B cell (primary cell): ENCODE measurements at regions not wholly inside any gene's neighbourhood (a gene's known extent, or its start where the extent isn't known, plus 50 kb on each side); places are given as distances from the start of the nearest gene placed in this dataset.

Source experiments
- ATAC-seq: fragments of 200-7000 bp; cut with Tn5 transposase; one replicate; pipeline ENCODE4 v1.10.0; 2021; ENCODE audit warnings: low read depth, mild to moderate bottlenecking, moderate number of reproducible peaks, moderate library complexity
- CTCF ChIA-PET: fragments of 350-600 bp; sonication (Branson Sonifier 250); formaldehyde crosslinking; loops from one replicate; lab custom pipeline; 2021; ENCODE audit warnings: antibody characterized with exemption, inconsistent platforms; lab: Charles Lee
- POLR2A ChIA-PET: fragments of 350-600 bp; sonication (Branson Sonifier 250); formaldehyde crosslinking; loops from one replicate; lab custom pipeline; 2021; ENCODE audit warnings: antibody characterized with exemption; lab: Charles Lee
- DNase-seq: peaks from one replicate; pipeline ENCODE4 v3.0.0; 2013
- H2AFZ ChIP-seq: 2 replicates; pipeline ENCODE4 v1.6.1; 2012; ENCODE audit warnings: mild to moderate bottlenecking, low read depth, low read length; ENCODE audit not compliant: insufficient read depth, poor library complexity, severe bottlenecking
- H3K27ac ChIP-seq, 2 donors: 1 replicate in 1 of 2; 2 replicates in 1 of 2; pipeline ENCODE4 v1.5.1; 2012 to 2013; ENCODE audit warnings: low read length in 2 of 2, mild to moderate bottlenecking in 2 of 2, moderate library complexity in 1 of 2
- H3K27me3 ChIP-seq, 4 experiments: fragments of 200-600 bp in 1 of 4; sonication (generic) in 1 of 4; replicated peaks in 1 of 4; 1 replicate in 2 of 4; 2 replicates in 2 of 4; pipeline versions ENCODE4 v1.6.1 to v1.7.0; 2013 to 2016; ENCODE audit warnings: low read length in 3 of 4, mild to moderate bottlenecking in 2 of 4, mixed read lengths in 1 of 4, moderate library complexity in 1 of 4; ENCODE audit not compliant: insufficient read depth in 4 of 4, control insufficient read depth in 3 of 4; ENCODE audit errors: control extremely low read depth in 1 of 4
- H3K36me3 ChIP-seq, 2 experiments: replicated peaks in 1 of 2; 1 replicate in 1 of 2; 2 replicates in 1 of 2; pipeline versions ENCODE4 v1.6.1 to v1.7.1; 2013; ENCODE audit warnings: low read length in 1 of 2; ENCODE audit not compliant: insufficient read depth in 2 of 2, control insufficient read depth in 1 of 2; ENCODE audit errors: control extremely low read depth in 1 of 2, extremely low read depth in 1 of 2
- H3K4me1 ChIP-seq, 2 donors: fragments of 200-600 bp in 1 of 2; sonication (generic) in 1 of 2; 1 replicate in 1 of 2; 2 replicates in 1 of 2; pipeline versions ENCODE4 v1.5.1 to v1.6.1; 2013 to 2017; ENCODE audit warnings: low read length in 2 of 2; ENCODE audit not compliant: control insufficient read depth in 2 of 2, insufficient read depth in 2 of 2
- H3K4me2 ChIP-seq: replicated peaks from 2 replicates; pipeline ENCODE3; 2012; ENCODE audit warnings: mild to moderate bottlenecking, low read depth, low read length; ENCODE audit not compliant: poor library complexity, severe bottlenecking
- H3K4me3 ChIP-seq, 5 experiments: fragments of 200-600 bp in 1 of 5; sonication (generic) in 1 of 5; 1 replicate in 3 of 5; 2 replicates in 2 of 5; pipeline versions ENCODE4 v1.5.1 to v1.7.0; 2011 to 2016; ENCODE audit warnings: low read length in 4 of 5, mild to moderate bottlenecking in 4 of 5, low read depth in 2 of 5, control low read depth in 1 of 5, moderate library complexity in 1 of 5; ENCODE audit not compliant: insufficient read depth in 1 of 5; ENCODE audit errors: control extremely low read depth in 1 of 5, extremely low read depth in 1 of 5
- H3K79me2 ChIP-seq: fragments of 200-600 bp; sonication (generic); one replicate; pipeline ENCODE4 v1.6.0; 2016; ENCODE audit warnings: low read length; ENCODE audit not compliant: control insufficient read depth, insufficient read depth
- H3K9ac ChIP-seq: fragments of 200-600 bp; sonication (generic); 2 replicates; pipeline ENCODE4 v1.6.1; 2017; ENCODE audit warnings: mild to moderate bottlenecking, low read length, moderate library complexity
- H3K9me3 ChIP-seq, 3 donors: one replicate each; pipeline versions ENCODE4 v1.6.1 to v1.7.1; 2013; ENCODE audit warnings: low read length in 2 of 3; ENCODE audit not compliant: control insufficient read depth in 2 of 3, insufficient read depth in 1 of 3; ENCODE audit errors: control extremely low read depth in 1 of 3
- H4K20me1 ChIP-seq: 2 replicates; pipeline ENCODE4 v1.6.0; 2012; ENCODE audit warnings: mild to moderate bottlenecking, low read length; ENCODE audit not compliant: insufficient read depth, control insufficient read depth, poor library complexity, severe bottlenecking
- H3K27ac Mint-ChIP-seq: one replicate; pipeline ENCODE4 v1.8.0; 2021; ENCODE audit warnings: mixed read lengths
- H3K27me3 Mint-ChIP-seq: one replicate; pipeline ENCODE4 v1.8.0; 2021; ENCODE audit warnings: mixed read lengths
- H3K4me1 Mint-ChIP-seq: one replicate; pipeline ENCODE4 v1.8.0; 2021; ENCODE audit warnings: mixed read lengths
- H3K4me3 Mint-ChIP-seq: one replicate; pipeline ENCODE4 v1.8.0; 2021; ENCODE audit warnings: mixed read lengths
- H3K9me3 Mint-ChIP-seq: one replicate; pipeline ENCODE4 v1.8.0; 2022; ENCODE audit warnings: mixed read lengths; ENCODE audit not compliant: insufficient read depth
- CTCF ChIP-seq: fragments of 200-600 bp; IDR thresholded peaks from one replicate; pipeline ENCODE4 v1.8.0; 2022; ENCODE audit warnings: antibody characterized with exemption, mild to moderate bottlenecking
- EZH2 ChIP-seq: IDR thresholded peaks from 2 replicates; pipeline ENCODE4 v1.6.1; 2012; ENCODE audit warnings: borderline replicate concordance, low read depth, mild to moderate bottlenecking, moderate library complexity, low read length; ENCODE audit not compliant: insufficient read depth, poor library complexity, severe bottlenecking
- WGBS: methylation state at CpG from one replicate; pipeline ENCODE4 v1.1.5; 2013; ENCODE audit warnings: missing lambda C conversion rate; ENCODE audit not compliant: insufficient coverage; 5-methylcytosine and 5-hydroxymethylcytosine counted together
- intact Hi-C: fragments of 100-400 bp; cut with micrococcal nuclease; formaldehyde crosslinking; loops from one replicate; pipeline ENCODE4 v1.10.0; 2022

- H3K9me3 Mint-ChIP-seq: no peaks in the 10 kb centered on the region
- Histone ChIP-seq H4K20me1 (no peaks in the 10 kb centered on the region), H3K79me2 (no peaks in the 10 kb centered on the region), H3K9ac (no peak overlapping the region), H3K9me3 (no peaks in the 10 kb centered on the region), H3K36me3 (no peaks in the 10 kb centered on the region), H3K27me3 (no peaks in the 10 kb centered on the region), H3K27ac (no peak overlapping the region), H3K4me2 (no peak overlapping the region), H3K4me1 (peaks cover 10 to 14% of the 10 kb centered on the region in 2 donors), H2AFZ (no peak overlapping the region), H3K4me3 (no peak overlapping the region)
- ATAC-seq (no peak), DNase-seq (no peak)
- POLR2A ChIA-PET: interaction anchor here (0.6 to 1.0 kb wide), 2 partner anchors 12 to 16 kb away, joined by 4 read pairs; no protein-coding TSS in a partner anchor
- no peak for TF ChIP-seq CTCF
- no peak for TF ChIP-seq EZH2
- intact Hi-C loops: no loop called here
- H3K27me3 Mint-ChIP-seq: no peaks in the 10 kb centered on the region
- no peak overlapping the region for H3K4me3 Mint-ChIP-seq
- peaks cover 26% of the 10 kb centered on the region for H3K4me1 Mint-ChIP-seq
- CTCF ChIA-PET: interaction anchor here (0.9 to 1.5 kb wide), 2 partner anchors 11 to 16 kb away, joined by 3 to 4 read pairs; no protein-coding TSS in a partner anchor
- 97% methylated on average over 5 of the region's 5 CpGs for WGBS
- no peak overlapping the region for H3K27ac Mint-ChIP-seq
These were observed 210.1 kb upstream of the MAP3K1 start for GRCh38 chr5:56605231-56605630.

- H3K4me1 Mint-ChIP-seq: peaks cover 7% of the 10 kb centered on the region
- TF ChIP-seq CTCF (no peak), EZH2 (no peak)
- ATAC-seq: no peak
These were observed 213.7 kb upstream of the MAP3K1 start for GRCh38 chr5:56601641-56602071.

More at GRCh38 chr5:56601641-56602071, 213.7 kb upstream of the MAP3K1 start:
- no peaks in the 10 kb centered on the region for H3K27me3 ChIP-seq
- no peak overlapping the region for H3K27ac Mint-ChIP-seq
- intact Hi-C loops: no loop called here
- H3K27me3 Mint-ChIP-seq: no peaks in the 10 kb centered on the region
- H3K9ac ChIP-seq: no peak overlapping the region
- H3K4me2 ChIP-seq: no peak overlapping the region
- POLR2A ChIA-PET: no interaction called here
- no peaks in the 10 kb centered on the region for H3K79me2 ChIP-seq
- CTCF ChIA-PET: no interaction called here
- no peak overlapping the region for H3K4me3 Mint-ChIP-seq
- no peak for DNase-seq
- no peaks in the 10 kb centered on the region for H3K36me3 ChIP-seq
- no CpG with 5 or more reads among the region's 3 CpGs for WGBS
- H3K4me3 ChIP-seq: no peak overlapping the region
- no peaks in the 10 kb centered on the region for H3K4me1 ChIP-seq
- H2AFZ ChIP-seq: no peak overlapping the region
- H3K9me3 ChIP-seq: no peaks in the 10 kb centered on the region
- H3K27ac ChIP-seq: no peak overlapping the region
- no peaks in the 10 kb centered on the region for H3K9me3 Mint-ChIP-seq
- no peaks in the 10 kb centered on the region for H4K20me1 ChIP-seq
